ENCODE measurements at regions not wholly inside any gene's neighbourhood (a gene's known extent, or its start where the extent isn't known, plus 50 kb on each side); places are given as distances from the start of the nearest gene placed in this dataset.
"Not testable (repeated sequence)": the region's sequence is repeated elsewhere in the genome, so short reads cannot be mapped to it uniquely, and the experiment has no call there.

DNA sequence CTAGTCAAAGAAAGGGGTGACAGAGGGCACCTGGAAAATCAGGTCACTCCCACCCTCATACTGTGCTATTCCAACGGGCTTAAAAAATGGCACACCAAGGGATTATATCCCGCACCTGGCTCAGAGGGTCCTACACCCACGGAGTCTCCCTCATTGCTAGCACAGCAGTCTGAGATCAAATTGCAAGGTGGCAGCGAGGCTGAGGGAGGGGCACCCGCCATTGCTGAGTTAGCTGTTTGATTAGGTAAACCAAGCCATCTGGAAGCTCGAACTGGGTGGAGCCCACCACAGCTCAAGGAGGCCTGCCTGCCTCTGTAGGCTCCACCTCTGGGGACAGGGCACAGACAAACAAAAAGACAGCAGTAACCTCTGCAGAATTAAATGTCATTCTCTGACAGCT is 907.1 kb downstream of the SORCS1 start:
- TF ChIP-seq CTCF (IDR thresholded peaks at IDR 0.05; ENCODE audit: low read length); EZH2 (optimal IDR thresholded peaks at IDR 0.05; ENCODE audit: low read depth, low read length): not testable (repeated sequence)

Measured in MM.1S (cell line).